HepG2 (cell line): ENCODE measurements at regions not wholly inside any gene's neighbourhood (a gene's known extent, or its start where the extent isn't known, plus 50 kb on each side); places are given as distances from the start of the nearest gene placed in this dataset.

Source experiments
- ATAC-seq: fragments of 200-7000 bp; cut with Tn5 transposase; 3 replicates; pipeline ENCODE4 v1.9.1; 2020; ENCODE audit warnings: mild to moderate bottlenecking, moderate library complexity
- BruUV-seq: library from RNA; stranded (reverse); fragments of 400-500 nt; replicated peaks from 2 replicates; lab custom pipeline; 2021; lab: Mats Ljungman, UMichigan
- CTCF ChIA-PET: fragments of 300-600 bp; formaldehyde crosslinking; extraction: SDS; loops from one replicate; lab custom pipeline; 2021; ENCODE audit warnings: low total read pairs, inconsistent platforms, low intra/inter-chr PET ratio; lab: Yijun Ruan, JAX
- POLR2A ChIA-PET: fragments of 350-600 bp; sonication (Branson Sonifier 250); formaldehyde crosslinking; loops from one replicate; lab custom pipeline; 2020; ENCODE audit warnings: antibody characterized with exemption, inconsistent platforms; lab: Yijun Ruan, JAX
- DNase-seq: peaks from one replicate; pipeline ENCODE4 v3.0.0-alpha.2; 2015; ENCODE audit warnings: low spot score
- FAIRE-seq: peaks from 3 replicates; lab custom pipeline; 2011; peaks lifted over from hg19 to GRCh38; lab: Jason Lieb, UNC
- H2AFZ ChIP-seq: one replicate; pipeline ENCODE4 v1.6.1; 2011; ENCODE audit warnings: low read length, inconsistent platforms
- H3K27ac ChIP-seq: fragments of 300-600 bp; 3 replicates; pipeline ENCODE4 v1.8.0; 2011; ENCODE audit warnings: mixed run types, mild to moderate bottlenecking, mixed read lengths, low read length, inconsistent platforms; ENCODE audit not compliant: insufficient read depth; ENCODE audit errors: extremely low read length
- H3K27me3 ChIP-seq, 2 experiments: fragments of 200-600 bp in 1 of 2; 2 replicates in 1 of 2; 3 replicates in 1 of 2; pipeline versions ENCODE4 v1.6.0 to v1.8.0; 2011; ENCODE audit warnings: low read length in 2 of 2, mild to moderate bottlenecking in 2 of 2, moderate library complexity in 2 of 2, inconsistent platforms in 1 of 2; ENCODE audit not compliant: insufficient read depth in 2 of 2, control insufficient read depth in 1 of 2
- H3K36me3 ChIP-seq, 2 experiments: fragments of 200-600 bp in 1 of 2; replicated peaks in 1 of 2; 2 replicates in 1 of 2; 3 replicates in 1 of 2; pipeline versions ENCODE4 v1.5.1 to v1.8.0; 2011; ENCODE audit warnings: low read length in 2 of 2, inconsistent platforms in 1 of 2; ENCODE audit not compliant: insufficient read depth in 2 of 2, control insufficient read depth in 1 of 2
- H3K4me1 ChIP-seq: 2 replicates; pipeline ENCODE4 v1.5.1; 2012; ENCODE audit warnings: low read length, inconsistent platforms; ENCODE audit not compliant: insufficient read depth
- H3K4me2 ChIP-seq: 2 replicates; pipeline ENCODE4 v1.6.0; 2011; ENCODE audit warnings: low read depth, low read length, inconsistent platforms
- H3K4me3 ChIP-seq, 3 experiments: fragments of 200-600 bp in 1 of 3; sonication (generic), shearing (Covaris generic) in 1 of 3; replicated peaks in 1 of 3; 2 replicates each; pipeline ENCODE4 v1.5.1; 2011 to 2016; ENCODE audit warnings: low read length in 3 of 3, inconsistent platforms in 2 of 3, low read depth in 2 of 3, mild to moderate bottlenecking in 2 of 3, control low read depth in 1 of 3, mixed read lengths in 1 of 3; ENCODE audit not compliant: insufficient read depth in 1 of 3
- H3K79me2 ChIP-seq: one replicate; pipeline ENCODE4 v1.6.1; 2011; ENCODE audit warnings: low read length, inconsistent platforms; ENCODE audit not compliant: insufficient read depth
- H3K9ac ChIP-seq: 2 replicates; pipeline ENCODE4 v1.6.0; 2011; ENCODE audit warnings: mild to moderate bottlenecking, low read depth, low read length, inconsistent platforms; ENCODE audit not compliant: insufficient read depth
- H3K9me3 ChIP-seq: 2 replicates; pipeline ENCODE4 v1.5.1; 2012; ENCODE audit warnings: mild to moderate bottlenecking, low read length
- H4K20me1 ChIP-seq: 2 replicates; pipeline ENCODE4 v1.6.0; 2011; ENCODE audit warnings: inconsistent platforms, mild to moderate bottlenecking, low read length, moderate library complexity; ENCODE audit not compliant: insufficient read depth
- DNMT1 ChIP-seq: sonication (generic); formaldehyde crosslinking; IDR thresholded peaks from 2 replicates; pipeline ENCODE4 v1.5.1; 2020; ENCODE audit warnings: mild to moderate bottlenecking, missing genetic modification reagents
- DNMT3B ChIP-seq: conservative IDR thresholded peaks from 2 replicates; pipeline ENCODE4 v1.6.1; 2016; ENCODE audit warnings: missing biosample characterization, control low read depth
- NCOA2 ChIP-seq: sonication (generic); formaldehyde crosslinking; IDR thresholded peaks from 2 replicates; pipeline ENCODE4 v1.8.0; 2022; ENCODE audit warnings: inconsistent platforms
- PREB ChIP-seq: sonication (generic); formaldehyde crosslinking; IDR thresholded peaks from 2 replicates; pipeline ENCODE4 v1.4.0; 2020; ENCODE audit warnings: missing genetic modification reagents
- SMC3 ChIP-seq: IDR thresholded peaks from 2 replicates; pipeline ENCODE4 v1.6.1; 2011; ENCODE audit warnings: low read length, improper control_type of control experiment
- TFDP1 ChIP-seq: IDR thresholded peaks from 2 replicates; pipeline ENCODE4 v1.6.1; 2016; ENCODE audit warnings: missing compliant biosample characterization, missing genetic modification reagents, borderline replicate concordance
- TP53 ChIP-seq: sonication (generic); formaldehyde crosslinking; conservative IDR thresholded peaks from 2 replicates; pipeline ENCODE4 v1.4.0; 2020; ENCODE audit warnings: missing genetic modification reagents
- ZNF3 ChIP-seq: IDR thresholded peaks from 2 replicates; pipeline ENCODE4 v1.7.0; 2017; ENCODE audit warnings: inconsistent platforms
- ZNF614 ChIP-seq: IDR thresholded peaks from 2 replicates; pipeline ENCODE4 v1.6.1; 2018; ENCODE audit warnings: missing biosample characterization, missing genetic modification reagents, inconsistent platforms, borderline replicate concordance
- ZNF704 ChIP-seq: sonication (generic); formaldehyde crosslinking; IDR thresholded peaks from 2 replicates; pipeline ENCODE4 v1.8.1; 2023; ENCODE audit warnings: mild to moderate bottlenecking, inconsistent platforms, moderate library complexity, missing genetic modification reagents, borderline replicate concordance
- ZNF710 ChIP-seq: sonication (generic); formaldehyde crosslinking; IDR thresholded peaks from 2 replicates; pipeline ENCODE4 v1.5.0; 2020; ENCODE audit warnings: mild to moderate bottlenecking, missing genetic modification reagents, borderline replicate concordance
- ZSCAN29 ChIP-seq: sonication (generic); formaldehyde crosslinking; conservative IDR thresholded peaks from 2 replicates; pipeline ENCODE4 v1.4.0; 2020; ENCODE audit warnings: mild to moderate bottlenecking, missing genetic modification reagents
- WGBS: methylation state at CpG from one replicate; pipeline ENCODE4 v1.1.6; 2017; ENCODE audit warnings: low lambda C conversion rate; 5-methylcytosine and 5-hydroxymethylcytosine counted together
- in situ Hi-C: cut with HindIII; loops from 2 replicates; pipeline ENCODE4 v1.10.0; 2017; ENCODE audit warnings: low pct_unique_long_range_greater_than_20kb; ENCODE audit not compliant: extremely low pct_ligation_motif_present
- intact Hi-C: fragments of 100-400 bp; cut with micrococcal nuclease; formaldehyde crosslinking; loops from one replicate; pipeline ENCODE4 v1.10.0; 2022; ENCODE audit not compliant: unreplicated experiment
- TF ChIP-seq, protein P1 (sequence below): IDR thresholded peaks from 2 replicates; pipeline ENCODE4 v1.6.1; 2016; ENCODE audit warnings: low read depth, missing genetic modification reagents, missing compliant biosample characterization

DNA sequence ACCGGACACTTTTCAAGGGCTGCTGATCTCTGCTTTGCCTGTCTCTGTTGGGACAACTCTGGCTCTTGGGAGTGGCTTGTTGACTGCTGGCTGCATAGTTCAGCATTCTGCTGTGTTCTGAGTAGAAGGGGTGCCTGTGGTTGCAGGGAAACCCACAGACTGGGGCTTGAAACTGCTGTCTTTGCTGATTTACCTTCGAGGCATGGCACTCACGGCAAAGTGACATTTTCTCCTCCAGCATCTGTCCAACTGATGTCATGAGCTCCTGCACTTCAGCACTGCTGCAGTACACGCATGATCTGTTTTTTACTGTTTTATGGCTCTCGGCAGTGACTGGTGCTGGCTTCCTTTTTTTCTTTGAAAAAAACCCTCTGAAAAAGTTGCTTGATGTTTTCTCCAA is 69.2 kb downstream of the SPATA31D1 start:
- BruUV-seq = no TSS peak
- ChIA-PET CTCF (no interaction called here), POLR2A (no interaction called here)
- Histone ChIP-seq H3K27ac (no peak overlapping the region), H3K9ac (no peak overlapping the region), H3K36me3 (no peaks in the 10 kb centered on the region), H3K4me1 (no peaks in the 10 kb centered on the region), H3K79me2 (no peaks in the 10 kb centered on the region), H3K9me3 (no peaks in the 10 kb centered on the region), H3K4me3 (no peak overlapping the region), H4K20me1 (no peaks in the 10 kb centered on the region), H2AFZ (no peak overlapping the region), H3K27me3 (no peaks in the 10 kb centered on the region), H3K4me2 (no peak overlapping the region)
- no peak for TF ChIP-seq ZSCAN29
- no peak for TF ChIP-seq ZNF614 (CRISPR knock-in tag)
- no peak for TF ChIP-seq ZNF704
- TF ChIP-seq, protein P1, sequence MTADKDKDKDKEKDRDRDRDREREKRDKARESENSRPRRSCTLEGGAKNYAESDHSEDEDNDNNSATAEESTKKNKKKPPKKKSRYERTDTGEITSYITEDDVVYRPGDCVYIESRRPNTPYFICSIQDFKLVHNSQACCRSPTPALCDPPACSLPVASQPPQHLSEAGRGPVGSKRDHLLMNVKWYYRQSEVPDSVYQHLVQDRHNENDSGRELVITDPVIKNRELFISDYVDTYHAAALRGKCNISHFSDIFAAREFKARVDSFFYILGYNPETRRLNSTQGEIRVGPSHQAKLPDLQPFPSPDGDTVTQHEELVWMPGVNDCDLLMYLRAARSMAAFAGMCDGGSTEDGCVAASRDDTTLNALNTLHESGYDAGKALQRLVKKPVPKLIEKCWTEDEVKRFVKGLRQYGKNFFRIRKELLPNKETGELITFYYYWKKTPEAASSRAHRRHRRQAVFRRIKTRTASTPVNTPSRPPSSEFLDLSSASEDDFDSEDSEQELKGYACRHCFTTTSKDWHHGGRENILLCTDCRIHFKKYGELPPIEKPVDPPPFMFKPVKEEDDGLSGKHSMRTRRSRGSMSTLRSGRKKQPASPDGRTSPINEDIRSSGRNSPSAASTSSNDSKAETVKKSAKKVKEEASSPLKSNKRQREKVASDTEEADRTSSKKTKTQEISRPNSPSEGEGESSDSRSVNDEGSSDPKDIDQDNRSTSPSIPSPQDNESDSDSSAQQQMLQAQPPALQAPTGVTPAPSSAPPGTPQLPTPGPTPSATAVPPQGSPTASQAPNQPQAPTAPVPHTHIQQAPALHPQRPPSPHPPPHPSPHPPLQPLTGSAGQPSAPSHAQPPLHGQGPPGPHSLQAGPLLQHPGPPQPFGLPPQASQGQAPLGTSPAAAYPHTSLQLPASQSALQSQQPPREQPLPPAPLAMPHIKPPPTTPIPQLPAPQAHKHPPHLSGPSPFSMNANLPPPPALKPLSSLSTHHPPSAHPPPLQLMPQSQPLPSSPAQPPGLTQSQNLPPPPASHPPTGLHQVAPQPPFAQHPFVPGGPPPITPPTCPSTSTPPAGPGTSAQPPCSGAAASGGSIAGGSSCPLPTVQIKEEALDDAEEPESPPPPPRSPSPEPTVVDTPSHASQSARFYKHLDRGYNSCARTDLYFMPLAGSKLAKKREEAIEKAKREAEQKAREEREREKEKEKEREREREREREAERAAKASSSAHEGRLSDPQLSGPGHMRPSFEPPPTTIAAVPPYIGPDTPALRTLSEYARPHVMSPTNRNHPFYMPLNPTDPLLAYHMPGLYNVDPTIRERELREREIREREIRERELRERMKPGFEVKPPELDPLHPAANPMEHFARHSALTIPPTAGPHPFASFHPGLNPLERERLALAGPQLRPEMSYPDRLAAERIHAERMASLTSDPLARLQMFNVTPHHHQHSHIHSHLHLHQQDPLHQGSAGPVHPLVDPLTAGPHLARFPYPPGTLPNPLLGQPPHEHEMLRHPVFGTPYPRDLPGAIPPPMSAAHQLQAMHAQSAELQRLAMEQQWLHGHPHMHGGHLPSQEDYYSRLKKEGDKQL (CRISPR knock-in tag) = no peak
- TF ChIP-seq DNMT1 (CRISPR knock-in tag) = no peak
- no peak for TF ChIP-seq ZNF710
- TF ChIP-seq DNMT3B (CRISPR knock-in tag) = no peak
- no peak for TF ChIP-seq TP53
- no peak for TF ChIP-seq TFDP1 (CRISPR knock-in tag)
- no peak for TF ChIP-seq SMC3
- no peak for TF ChIP-seq ZNF3
- no peak for TF ChIP-seq NCOA2
- no peak for TF ChIP-seq PREB (CRISPR knock-in tag)
- FAIRE-seq (no peak), ATAC-seq (no peak), DNase-seq (no peak)
- in situ Hi-C loops (no loop called here), intact Hi-C loops (no loop called here)
- 10% methylated on average over 4 of the region's 5 CpGs for WGBS
